ENCODE measurements at regions not wholly inside any gene's neighbourhood (a gene's known extent, or its start where the extent isn't known, plus 50 kb on each side); places are given as distances from the start of the nearest gene placed in this dataset.

GRCh38 chr21:39115576-39116235 lies 67.5 kb downstream of the PSMG1 start (continued):
- TF ChIP-seq ZNF777 (tag by site-specific recombination; IDR thresholded peaks at IDR 0.05; ENCODE audit: borderline replicate concordance) (no peak), ZBTB11 (tag by site-specific recombination; conservative IDR thresholded peaks at IDR 0.05; ENCODE audit: low read depth) (no peak)

GRCh38 chr21:39114871-39115575 lies 68.2 kb downstream of the PSMG1 start:
- Histone ChIP-seq H3K4me1 (ENCODE audit: control insufficient read depth, insufficient read depth, low read length) (no peaks in the 10 kb centered on the region), H3K27ac (ENCODE audit: extremely low read depth, low read depth, low read length) (no peak overlapping the region), H3K36me3 (ENCODE audit: control insufficient read depth in 2 of 2, insufficient read depth in 1 of 2, low read length in 2 of 2) (no peaks in the 10 kb centered on the region), H3K4me3 (ENCODE audit: low read depth, low read length) (no peak overlapping the region), H3K9me3 (ENCODE audit: control insufficient read depth, insufficient read depth, low read depth, low read length) (no peaks in the 10 kb centered on the region)
- TF ChIP-seq ZIC2 (tag by site-specific recombination; IDR thresholded peaks at IDR 0.05) = peak; percentile 86
- peak; percentile 98 for TF ChIP-seq GLIS1 (tag by site-specific recombination; IDR thresholded peaks at IDR 0.05)
- no peak for TF ChIP-seq OVOL3 (tag by site-specific recombination; IDR thresholded peaks at IDR 0.05)
- TF ChIP-seq PRDM2 (tag by site-specific recombination; IDR thresholded peaks at IDR 0.05; ENCODE audit: borderline replicate concordance) = no peak
- CTCF ChIA-PET = interaction anchor here (1.9 kb wide), 1 partner anchor 23 kb away, joined by 4 read pairs; no protein-coding TSS in a partner anchor
- POLR2A ChIA-PET = no interaction called here

DNA sequence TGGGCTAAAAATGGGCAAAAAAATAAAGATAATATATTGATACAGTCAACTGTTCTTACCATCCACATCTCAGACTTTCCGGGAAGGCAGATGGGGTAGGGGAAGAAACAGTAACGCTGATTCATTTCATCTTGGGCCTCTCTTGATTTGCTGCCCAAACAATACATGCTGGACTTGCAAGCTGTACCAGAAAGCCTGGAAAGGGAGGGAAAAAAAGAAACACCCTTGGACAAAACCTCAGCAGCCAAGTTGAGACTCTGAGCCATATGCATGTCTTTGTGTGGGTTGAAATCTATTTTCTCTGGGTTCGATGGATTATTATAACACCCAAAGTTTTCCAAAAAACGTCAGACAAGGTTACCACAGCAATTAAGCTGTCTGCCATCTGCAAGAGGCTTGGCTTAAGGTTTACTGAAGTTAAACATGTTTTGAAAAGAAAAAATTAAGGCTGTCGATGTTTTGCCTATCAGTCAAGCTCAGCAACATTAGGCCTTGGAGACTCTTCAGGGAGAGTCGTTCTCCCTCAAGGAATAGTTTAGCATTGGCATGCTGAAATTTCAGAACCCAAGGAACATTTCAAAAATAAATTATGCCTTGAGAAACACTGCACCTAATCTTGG lies 71.2 kb downstream of the PSMG1 start:
- no peak for TF ChIP-seq ZNF132 (tag by site-specific recombination; IDR thresholded peaks at IDR 0.05; ENCODE audit: borderline replicate concordance)
- no peak for TF ChIP-seq ZNF785 (tag by site-specific recombination; IDR thresholded peaks at IDR 0.05)
- TF ChIP-seq ZNF548 (tag by site-specific recombination; IDR thresholded peaks at IDR 0.05) = no peak
- TF ChIP-seq ZNF114 (tag by site-specific recombination; IDR thresholded peaks at IDR 0.05) = no peak
- no peak for TF ChIP-seq GLIS1 (tag by site-specific recombination; IDR thresholded peaks at IDR 0.05)
- no peak for TF ChIP-seq ZNF133 (tag by site-specific recombination; IDR thresholded peaks at IDR 0.05)
- CTCF ChIA-PET = interaction anchor here (0.6 to 1.2 kb wide), 3 partner anchors 12 to 58 kb away, joined by 3 read pairs; no protein-coding TSS in a partner anchor
- no peaks in the 10 kb centered on the region for H3K9me3 ChIP-seq (ENCODE audit: control insufficient read depth, insufficient read depth, low read depth, low read length)
- no peak overlapping the region for H3K27ac ChIP-seq (ENCODE audit: extremely low read depth, low read depth, low read length)
- POLR2A ChIA-PET = no interaction called here
- H3K36me3 ChIP-seq (ENCODE audit: control insufficient read depth in 2 of 2, insufficient read depth in 1 of 2, low read length in 2 of 2) = no peaks in the 10 kb centered on the region
- no peaks in the 10 kb centered on the region for H3K4me1 ChIP-seq (ENCODE audit: control insufficient read depth, insufficient read depth, low read length)
- H3K4me3 ChIP-seq (ENCODE audit: low read depth, low read length) = no peak overlapping the region
